ENCODE measurements at regions not wholly inside any gene's neighbourhood (a gene's known extent, or its start where the extent isn't known, plus 50 kb on each side); places are given as distances from the start of the nearest gene placed in this dataset.

DNA sequence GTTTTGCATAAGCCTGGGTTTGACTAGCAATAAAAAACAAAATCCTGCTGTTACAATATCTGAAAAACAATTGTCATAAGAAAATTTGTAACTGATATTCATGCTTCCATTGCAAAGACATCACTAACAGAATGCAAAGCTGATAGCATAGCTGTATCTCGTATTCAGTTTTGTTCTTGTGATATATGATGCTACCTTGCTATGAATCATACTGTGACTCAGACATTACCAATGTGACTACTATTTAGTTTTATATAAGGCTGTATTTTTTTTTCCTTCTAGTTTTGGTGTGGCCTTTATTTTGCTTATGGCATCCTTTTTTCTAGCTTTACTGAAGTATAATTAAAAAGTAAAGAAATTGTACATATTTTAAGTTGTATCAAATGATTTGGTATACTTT, 1381.8 kb downstream of the MRPL39 start:
- Histone ChIP-seq H3K27me3 (ENCODE audit: insufficient read depth, low read length, poor library complexity) (no peaks in the 10 kb centered on the region), H3K4me2 (ENCODE audit: insufficient read depth, low read length) (no peak overlapping the region), H3K27ac (ENCODE audit: low read length) (no peak overlapping the region), H3K79me2 (ENCODE audit: insufficient read depth, low read length) (no peaks in the 10 kb centered on the region), H4K20me1 (ENCODE audit: insufficient read depth, low read length) (no peaks in the 10 kb centered on the region), H2AFZ (ENCODE audit: low read depth, low read length) (no peak overlapping the region), H3K4me1 (ENCODE audit: insufficient read depth, low read length) (no peaks in the 10 kb centered on the region), H3K9me3 (ENCODE audit: insufficient read depth, low read length, severe bottlenecking) (no peaks in the 10 kb centered on the region), H3K4me3 (ENCODE audit: low read depth in 1 of 2, low read length in 2 of 2) (no peak overlapping the region), H3K36me3 (ENCODE audit: insufficient read depth, low read length) (no peaks in the 10 kb centered on the region), H3K9ac (ENCODE audit: low read depth, low read length) (no peak overlapping the region)
- no peak for TF ChIP-seq CTCF (IDR thresholded peaks at IDR 0.05; ENCODE audit: borderline replicate concordance, extremely low read depth, low read length, poor library complexity, severe bottlenecking)
- ATAC-seq (ENCODE audit: insufficient read depth, low read depth) (no peak), DNase-seq (no peak)

- Histone ChIP-seq H2AFZ (ENCODE audit: low read depth, low read length) (no peak overlapping the region), H3K4me3 (ENCODE audit: low read depth in 1 of 2, low read length in 2 of 2) (no peak overlapping the region), H3K79me2 (ENCODE audit: insufficient read depth, low read length) (no peaks in the 10 kb centered on the region), H3K27me3 (ENCODE audit: insufficient read depth, low read length, poor library complexity) (no peaks in the 10 kb centered on the region), H4K20me1 (ENCODE audit: insufficient read depth, low read length) (no peaks in the 10 kb centered on the region), H3K27ac (ENCODE audit: low read length) (no peak overlapping the region), H3K4me1 (ENCODE audit: insufficient read depth, low read length) (no peaks in the 10 kb centered on the region), H3K9ac (ENCODE audit: low read depth, low read length) (no peak overlapping the region), H3K9me3 (ENCODE audit: insufficient read depth, low read length, severe bottlenecking) (no peaks in the 10 kb centered on the region), H3K36me3 (ENCODE audit: insufficient read depth, low read length) (no peaks in the 10 kb centered on the region), H3K4me2 (ENCODE audit: insufficient read depth, low read length) (no peak overlapping the region)
- TF ChIP-seq CTCF (IDR thresholded peaks at IDR 0.05; ENCODE audit: borderline replicate concordance, extremely low read depth, low read length, poor library complexity, severe bottlenecking) (no peak), EZH2 (IDR thresholded peaks at IDR 0.05; ENCODE audit: borderline replicate concordance, low read depth, low read length, severe bottlenecking) (no peak)
- no peak for ATAC-seq (ENCODE audit: insufficient read depth, low read depth)
- no peak for DNase-seq
Observed at GRCh38 chr21:24224422-24224821, 1382.9 kb downstream of the MRPL39 start.

- Histone ChIP-seq H3K79me2 (ENCODE audit: insufficient read depth, low read length) (no peaks in the 10 kb centered on the region), H3K27ac (ENCODE audit: low read length) (no peak overlapping the region), H3K4me3 (ENCODE audit: low read depth in 1 of 2, low read length in 2 of 2) (no peak overlapping the region), H3K9ac (ENCODE audit: low read depth, low read length) (no peak overlapping the region), H2AFZ (ENCODE audit: low read depth, low read length) (no peak overlapping the region), H3K27me3 (ENCODE audit: insufficient read depth, low read length, poor library complexity) (no peaks in the 10 kb centered on the region), H3K9me3 (ENCODE audit: insufficient read depth, low read length, severe bottlenecking) (no peaks in the 10 kb centered on the region), H3K4me2 (ENCODE audit: insufficient read depth, low read length) (no peak overlapping the region), H3K36me3 (ENCODE audit: insufficient read depth, low read length) (no peaks in the 10 kb centered on the region), H3K4me1 (ENCODE audit: insufficient read depth, low read length) (no peaks in the 10 kb centered on the region), H4K20me1 (ENCODE audit: insufficient read depth, low read length) (no peaks in the 10 kb centered on the region)
- no peak for ATAC-seq (ENCODE audit: insufficient read depth, low read depth)
- DNase-seq: no peak
- TF ChIP-seq EZH2 (IDR thresholded peaks at IDR 0.05; ENCODE audit: borderline replicate concordance, low read depth, low read length, severe bottlenecking) (no peak), CTCF (IDR thresholded peaks at IDR 0.05; ENCODE audit: borderline replicate concordance, extremely low read depth, low read length, poor library complexity, severe bottlenecking) (no peak)
Observed at GRCh38 chr21:24223624-24224023, 1383.7 kb downstream of the MRPL39 start.

GRCh38 chr21:24222676-24223075, 1384.6 kb downstream of the MRPL39 start:
- Histone ChIP-seq H3K9ac (ENCODE audit: low read depth, low read length) (no peak overlapping the region), H2AFZ (ENCODE audit: low read depth, low read length) (no peak overlapping the region), H3K4me2 (ENCODE audit: insufficient read depth, low read length) (no peak overlapping the region), H3K4me1 (ENCODE audit: insufficient read depth, low read length) (no peaks in the 10 kb centered on the region), H3K9me3 (ENCODE audit: insufficient read depth, low read length, severe bottlenecking) (no peaks in the 10 kb centered on the region), H4K20me1 (ENCODE audit: insufficient read depth, low read length) (no peaks in the 10 kb centered on the region), H3K79me2 (ENCODE audit: insufficient read depth, low read length) (no peaks in the 10 kb centered on the region), H3K4me3 (ENCODE audit: low read depth in 1 of 2, low read length in 2 of 2) (no peak overlapping the region), H3K36me3 (ENCODE audit: insufficient read depth, low read length) (no peaks in the 10 kb centered on the region), H3K27ac (ENCODE audit: low read length) (no peak overlapping the region), H3K27me3 (ENCODE audit: insufficient read depth, low read length, poor library complexity) (no peaks in the 10 kb centered on the region)
- no peak for DNase-seq
- no peak for ATAC-seq (ENCODE audit: insufficient read depth, low read depth)
- TF ChIP-seq CTCF (IDR thresholded peaks at IDR 0.05; ENCODE audit: borderline replicate concordance, extremely low read depth, low read length, poor library complexity, severe bottlenecking) (no peak), EZH2 (IDR thresholded peaks at IDR 0.05; ENCODE audit: borderline replicate concordance, low read depth, low read length, severe bottlenecking) (no peak)

Measured in DND-41 (cell line).